AG04449 (cell line): ENCODE measurements at regions not wholly inside any gene's neighbourhood (a gene's known extent, or its start where the extent isn't known, plus 50 kb on each side); places are given as distances from the start of the nearest gene placed in this dataset.
A peak's percentile ranks its signal among the peaks of the same experiment; 100 is the strongest.

Experiments used
- CTCF ChIA-PET: fragments of 350-600 bp; formaldehyde crosslinking; extraction: SDS; loops from one replicate; lab custom pipeline; 2021; ENCODE audit warnings: antibody characterized with exemption; lab: Yijun Ruan, JAX
- POLR2A ChIA-PET: fragments of 400-600, 350-600 bp; formaldehyde crosslinking; extraction: SDS; loops from one replicate; lab custom pipeline; 2020; ENCODE audit warnings: antibody characterized with exemption, inconsistent platforms; lab: Yijun Ruan, JAX
- DNase-seq: peaks from one replicate; pipeline ENCODE4 v3.0.0-alpha.2; 2010; ENCODE audit warnings: low read depth, low spot score
- H3K4me3 ChIP-seq: 2 replicates; pipeline ENCODE4 v1.5.1; 2011; ENCODE audit warnings: low read depth, mild to moderate bottlenecking, control low read depth, low read length
- CTCF ChIP-seq: IDR thresholded peaks from one replicate; pipeline ENCODE4 v1.5.1; 2011; ENCODE audit warnings: mild to moderate bottlenecking, moderate library complexity, low read length, control low read depth, inconsistent platforms; ENCODE audit not compliant: insufficient read depth; ENCODE audit errors: missing control alignments

GRCh38 chr12:77492536-77492935 lies 338.2 kb upstream of the NAV3 start:
- CTCF ChIA-PET = no interaction called here
- DNase-seq = no peak
- POLR2A ChIA-PET = no interaction called here
- no peak for TF ChIP-seq CTCF
- no peak overlapping the region for H3K4me3 ChIP-seq

- POLR2A ChIA-PET = no interaction called here
- no peak overlapping the region for H3K4me3 ChIP-seq
- CTCF ChIA-PET = no interaction called here
- no peak for TF ChIP-seq CTCF
- DNase-seq = no peak
Observed at GRCh38 chr12:77489331-77489970, 341.2 kb upstream of the NAV3 start.

GRCh38 chr12:77488041-77488620 lies 342.6 kb upstream of the NAV3 start:
- TF ChIP-seq CTCF = no peak
- no peak overlapping the region for H3K4me3 ChIP-seq
- peak; percentile 55 for DNase-seq
- ChIA-PET POLR2A (no interaction called here), CTCF (interaction anchor here (1.4 kb wide), 1 partner anchor 334 kb away, joined by 3 read pairs; no protein-coding TSS in a partner anchor)

GRCh38 chr12:77486872-77487271 lies 343.8 kb upstream of the NAV3 start:
- ChIA-PET POLR2A (no interaction called here), CTCF (interaction anchor here (1.1 to 1.4 kb wide), 4 partner anchors 41 to 449 kb away, joined by 3 to 4 read pairs (median 4); no protein-coding TSS in a partner anchor)
- no peak overlapping the region for H3K4me3 ChIP-seq
- no peak for DNase-seq
- TF ChIP-seq CTCF = no peak

- CTCF ChIA-PET = interaction anchor here (1.0 to 1.4 kb wide), 5 partner anchors 12 to 450 kb away, joined by 3 to 4 read pairs (median 3); no protein-coding TSS in a partner anchor
- no peak for TF ChIP-seq CTCF
- H3K4me3 ChIP-seq = no peak overlapping the region
- no peak for DNase-seq
- POLR2A ChIA-PET = no interaction called here
Observed at GRCh38 chr12:77485961-77486854, 344.5 kb upstream of the NAV3 start.

- TF ChIP-seq CTCF = no peak
- CTCF ChIA-PET = no interaction called here
- POLR2A ChIA-PET = no interaction called here
- DNase-seq = no peak
- H3K4me3 ChIP-seq = no peak overlapping the region
Observed at GRCh38 chr12:77481687-77482086, 349.0 kb upstream of the NAV3 start.
